Immature natural killer cell (primary cell): ENCODE measurements at regions not wholly inside any gene's neighbourhood (a gene's known extent, or its start where the extent isn't known, plus 50 kb on each side); places are given as distances from the start of the nearest gene placed in this dataset.

Experiments
- DNase-seq, 3 donors: peaks; one replicate each; pipeline ENCODE4 v3.0.0; 2022; ENCODE audit warnings: mixed read lengths in 1 of 3
- H3K27ac Mint-ChIP-seq, 6 donors: one replicate each; pipeline ENCODE4 v1.8.0; 2020; ENCODE audit warnings: mixed read lengths in 6 of 6, mild to moderate bottlenecking in 5 of 6, inconsistent platforms in 4 of 6, moderate library complexity in 3 of 6
- H3K27me3 Mint-ChIP-seq, 3 donors: one replicate each; pipeline ENCODE4 v1.8.0; 2020 to 2021; ENCODE audit warnings: low read depth in 3 of 3, mild to moderate bottlenecking in 3 of 3, mixed read lengths in 3 of 3, moderate library complexity in 3 of 3, inconsistent platforms in 1 of 3
- H3K36me3 Mint-ChIP-seq, 3 donors: one replicate each; pipeline ENCODE4 v1.8.0; 2020; ENCODE audit warnings: mixed read lengths in 3 of 3, inconsistent platforms in 2 of 3, mild to moderate bottlenecking in 2 of 3
- H3K4me1 Mint-ChIP-seq, 2 donors: one replicate each; pipeline ENCODE4 v1.8.0; 2020; ENCODE audit warnings: inconsistent platforms in 2 of 2, mild to moderate bottlenecking in 2 of 2, mixed read lengths in 2 of 2, moderate library complexity in 1 of 2
- H3K4me3 Mint-ChIP-seq, 5 donors: one replicate each; pipeline ENCODE4 v1.8.0; 2020; ENCODE audit warnings: mild to moderate bottlenecking in 5 of 5, mixed read lengths in 5 of 5, inconsistent platforms in 3 of 5, moderate library complexity in 3 of 5
- H3K9me3 Mint-ChIP-seq, 6 donors: one replicate each; pipeline ENCODE4 v1.8.0; 2020; ENCODE audit warnings: mild to moderate bottlenecking in 6 of 6, mixed read lengths in 6 of 6, inconsistent platforms in 4 of 6, moderate library complexity in 3 of 6

GRCh38 chr14:97592341-97592980 is 795.3 kb downstream of the VRK1 start:
- peak; percentile 53 to 73 (median 61) for DNase-seq
- peaks cover 62 to 79% of the 10 kb centered on the region in 2 donors for H3K4me1 Mint-ChIP-seq
- H3K4me3 Mint-ChIP-seq, result peak overlapping the region; percentile 47 to 82 (median 73)
- peaks cover 0 to 6% (median 1%) of the 10 kb centered on the region in 6 donors for H3K9me3 Mint-ChIP-seq
- H3K27ac Mint-ChIP-seq, result peak overlapping the region; percentile 84 to 97 (median 90)
- H3K27me3 Mint-ChIP-seq, result peaks cover 0 to 6% (median 5%) of the 10 kb centered on the region in 3 donors
- H3K36me3 Mint-ChIP-seq, result peaks cover 9 to 13% (median 12%) of the 10 kb centered on the region in 3 donors

- peaks cover 54 to 66% of the 10 kb centered on the region in 2 donors for H3K4me1 Mint-ChIP-seq
- H3K36me3 Mint-ChIP-seq, result peaks cover 9 to 13% (median 12%) of the 10 kb centered on the region in 3 donors
- H3K9me3 Mint-ChIP-seq, result peaks cover 0 to 6% (median 1%) of the 10 kb centered on the region in 6 donors
- DNase-seq, result no peak
- H3K27me3 Mint-ChIP-seq, result peaks cover 0 to 6% (median 5%) of the 10 kb centered on the region in 3 donors
- H3K4me3 Mint-ChIP-seq, result peak overlapping the region in 4 of 5 donors; percentile 8 to 56 (median 14)
- H3K27ac Mint-ChIP-seq, result peak overlapping the region in 4 of 6 donors; percentile 45 to 84 (median 60)
Observed at GRCh38 chr14:97594306-97594705, 797.1 kb downstream of the VRK1 start.

DNA sequence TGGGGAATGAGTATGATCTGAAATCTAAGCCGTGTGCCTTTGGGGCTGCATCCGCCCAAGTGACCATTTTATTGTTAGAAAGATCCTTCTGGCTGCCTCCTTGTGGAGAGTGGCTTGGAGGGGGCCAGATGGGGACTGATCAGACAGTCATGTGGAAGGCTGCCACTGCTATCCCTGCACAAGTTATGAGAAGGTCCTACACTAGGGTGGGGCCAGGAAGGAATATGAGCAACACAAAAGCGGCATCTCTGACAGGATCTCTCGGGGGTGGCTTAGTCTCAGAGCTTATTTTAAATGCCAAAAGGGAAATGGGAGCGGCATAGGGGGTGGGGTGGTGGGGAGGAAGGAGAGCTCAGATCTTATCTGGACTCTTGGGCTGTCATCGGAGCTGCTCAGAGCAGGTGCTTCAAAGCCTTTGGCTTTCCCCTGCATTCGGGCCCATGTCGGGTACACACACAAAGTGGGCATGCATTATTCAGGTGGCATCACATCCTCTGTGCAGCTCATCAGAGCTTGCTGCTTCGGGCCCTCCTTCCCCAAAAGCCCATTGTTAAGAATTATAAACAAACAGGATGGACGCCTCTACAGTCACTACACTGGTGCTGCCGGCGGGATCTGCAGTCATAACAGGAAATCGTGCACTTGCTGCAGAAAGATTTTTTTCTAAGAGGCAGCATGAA is 805.4 kb downstream of the VRK1 start:
- peaks cover 0 to 2% (median 0%) of the 10 kb centered on the region in 3 donors for H3K27me3 Mint-ChIP-seq
- H3K4me1 Mint-ChIP-seq, result peaks cover 0 to 27% of the 10 kb centered on the region in 2 donors
- H3K36me3 Mint-ChIP-seq, result peaks cover 0 to 9% (median 0%) of the 10 kb centered on the region in 3 donors
- peak; percentile 55 to 77 (median 60) for DNase-seq
- no peak overlapping the region for H3K4me3 Mint-ChIP-seq
- H3K27ac Mint-ChIP-seq, result no peak overlapping the region
- H3K9me3 Mint-ChIP-seq, result peaks cover 0 to 2% (median 0%) of the 10 kb centered on the region in 6 donors

DNA sequence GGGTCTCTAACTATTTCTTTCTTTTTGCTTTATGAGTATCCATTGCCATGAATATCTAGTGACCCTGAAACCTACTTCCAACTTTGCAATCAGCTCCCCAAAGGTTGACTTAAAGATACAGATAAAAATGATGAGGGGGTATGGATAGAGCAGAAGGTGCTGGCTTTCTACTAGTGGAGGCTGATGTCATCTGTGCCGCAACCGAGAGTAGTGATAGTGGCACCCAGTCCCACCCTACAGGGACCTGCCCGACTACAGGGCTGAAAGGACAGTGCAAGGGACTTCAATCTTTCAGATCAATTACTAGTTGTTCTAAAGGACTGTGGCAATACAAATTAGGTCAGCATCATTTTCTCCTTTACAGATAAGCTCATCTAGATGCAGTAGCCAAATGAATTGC is 806.0 kb downstream of the VRK1 start:
- H3K36me3 Mint-ChIP-seq, result peaks cover 0 to 9% (median 0%) of the 10 kb centered on the region in 3 donors
- DNase-seq, result peak; percentile 21 to 54 (median 24)
- H3K4me3 Mint-ChIP-seq, result no peak overlapping the region

GRCh38 chr14:97604731-97605130 is 807.5 kb downstream of the VRK1 start:
- H3K27me3 Mint-ChIP-seq, result peaks cover 0 to 2% (median 0%) of the 10 kb centered on the region in 3 donors
- no peak for DNase-seq
- peak overlapping the region in 1 of 6 donors; percentile 54 for H3K27ac Mint-ChIP-seq
- H3K4me1 Mint-ChIP-seq, result peaks cover 0 to 20% of the 10 kb centered on the region in 2 donors
- H3K36me3 Mint-ChIP-seq, result peaks cover 0 to 8% (median 0%) of the 10 kb centered on the region in 3 donors
- no peak overlapping the region for H3K4me3 Mint-ChIP-seq
- peaks cover 0 to 2% (median 0%) of the 10 kb centered on the region in 6 donors for H3K9me3 Mint-ChIP-seq

More for the DNA sequence above, 806.0 kb downstream of the VRK1 start:
- Mint-ChIP-seq H3K4me1 (peaks cover 0 to 27% of the 10 kb centered on the region in 2 donors), H3K9me3 (peaks cover 0 to 2% (median 0%) of the 10 kb centered on the region in 6 donors), H3K27me3 (peaks cover 0 to 2% (median 0%) of the 10 kb centered on the region in 3 donors), H3K27ac (no peak overlapping the region)

DNA sequence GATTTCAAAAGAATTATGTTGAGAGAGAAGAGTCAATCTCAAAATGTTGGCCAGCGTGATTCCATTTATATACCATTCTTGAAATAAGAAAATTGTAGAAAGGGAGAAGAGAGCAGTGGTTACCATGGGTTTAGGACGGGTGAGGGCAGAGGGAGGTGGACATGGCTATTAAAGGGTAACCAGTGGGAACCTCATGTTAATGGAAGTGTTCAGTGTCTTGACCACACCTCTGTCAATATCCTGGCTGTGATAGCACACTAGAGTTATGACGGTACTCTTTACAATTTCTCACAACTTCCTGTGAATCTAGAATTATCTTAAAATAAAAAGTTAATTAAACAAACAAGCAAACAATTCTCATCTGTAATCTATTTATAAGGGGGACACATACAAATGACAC is 821.2 kb downstream of the VRK1 start:
- Mint-ChIP-seq H3K36me3 (peaks cover 11 to 24% (median 18%) of the 10 kb centered on the region in 3 donors), H3K4me3 (peak overlapping the region in 3 of 5 donors; percentile 33 to 59 (median 40)), H3K9me3 (peaks cover 8 to 22% (median 18%) of the 10 kb centered on the region in 6 donors), H3K27ac (peak overlapping the region in 5 of 6 donors; percentile 22 to 98 (median 76)), H3K27me3 (peaks cover 6 to 10% (median 8%) of the 10 kb centered on the region in 3 donors), H3K4me1 (peaks cover 42 to 49% of the 10 kb centered on the region in 2 donors)
- no peak for DNase-seq

GRCh38 chr14:97618917-97619690 is 821.9 kb downstream of the VRK1 start:
- H3K4me3 Mint-ChIP-seq, result peak overlapping the region in 4 of 5 donors; percentile 10 to 59 (median 26)
- H3K4me1 Mint-ChIP-seq, result peaks cover 42 to 49% of the 10 kb centered on the region in 2 donors
- H3K36me3 Mint-ChIP-seq, result peaks cover 6 to 18% (median 13%) of the 10 kb centered on the region in 3 donors
- DNase-seq, result no peak
- H3K27me3 Mint-ChIP-seq, result peaks cover 6 to 8% (median 8%) of the 10 kb centered on the region in 3 donors
- peaks cover 4 to 17% (median 14%) of the 10 kb centered on the region in 6 donors for H3K9me3 Mint-ChIP-seq
- H3K27ac Mint-ChIP-seq, result peak overlapping the region; percentile 22 to 98 (median 94)

DNA sequence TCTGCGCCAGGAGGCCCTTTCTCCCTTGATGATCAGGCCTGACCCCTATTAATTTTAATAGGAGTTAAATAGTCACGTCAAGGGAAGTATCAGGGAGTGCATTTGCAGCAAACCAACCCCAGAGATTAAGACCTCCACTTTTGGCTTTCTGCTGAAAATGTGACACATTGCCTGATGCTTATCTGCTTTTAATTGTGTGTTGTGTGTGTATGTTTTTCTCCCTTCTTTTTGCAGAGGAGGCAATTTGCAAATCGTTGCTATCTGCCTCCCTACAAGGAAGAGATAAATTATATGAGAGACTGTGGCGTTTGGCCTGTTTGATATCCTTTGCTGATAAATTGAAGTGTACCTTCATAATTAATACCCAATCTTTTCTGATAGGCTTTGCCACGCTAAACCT is 822.9 kb downstream of the VRK1 start:
- Mint-ChIP-seq H3K36me3 (peaks cover 4 to 11% (median 5%) of the 10 kb centered on the region in 3 donors), H3K4me1 (peaks cover 42 to 49% of the 10 kb centered on the region in 2 donors), H3K4me3 (peak overlapping the region; percentile 82 to 96 (median 90)), H3K27me3 (peaks cover 4 to 6% (median 6%) of the 10 kb centered on the region in 3 donors), H3K9me3 (peaks cover 2 to 7% (median 6%) of the 10 kb centered on the region in 6 donors), H3K27ac (peak overlapping the region; percentile 91 to 98 (median 96))
- DNase-seq, result no peak

DNA sequence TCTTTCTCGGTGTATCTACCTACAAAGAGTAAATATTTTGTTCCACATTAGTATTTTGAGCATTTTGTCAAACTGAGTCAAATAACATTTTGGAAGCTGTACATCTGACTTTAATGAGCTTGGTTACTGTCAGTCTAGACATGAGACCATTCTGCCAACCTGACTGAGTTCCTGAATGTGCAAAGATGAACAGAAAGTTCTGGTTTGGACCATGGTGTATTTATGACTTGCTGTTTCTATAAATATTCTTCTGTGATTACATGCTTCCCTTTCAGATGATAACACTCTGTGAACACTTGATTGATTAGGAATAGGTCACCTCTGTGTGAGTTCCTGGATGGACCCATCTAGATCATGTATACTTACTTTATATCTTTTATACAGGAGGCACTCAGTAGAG is 827.8 kb downstream of the VRK1 start:
- H3K4me3 Mint-ChIP-seq, result no peak overlapping the region
- DNase-seq, result no peak
- H3K36me3 Mint-ChIP-seq, result peaks cover 0 to 7% (median 0%) of the 10 kb centered on the region in 3 donors
- H3K27ac Mint-ChIP-seq, result no peak overlapping the region
- H3K9me3 Mint-ChIP-seq, result no peaks in the 10 kb centered on the region
- H3K4me1 Mint-ChIP-seq, result peaks cover 18 to 20% of the 10 kb centered on the region in 2 donors
- peaks cover 4 to 6% (median 4%) of the 10 kb centered on the region in 3 donors for H3K27me3 Mint-ChIP-seq

DNA sequence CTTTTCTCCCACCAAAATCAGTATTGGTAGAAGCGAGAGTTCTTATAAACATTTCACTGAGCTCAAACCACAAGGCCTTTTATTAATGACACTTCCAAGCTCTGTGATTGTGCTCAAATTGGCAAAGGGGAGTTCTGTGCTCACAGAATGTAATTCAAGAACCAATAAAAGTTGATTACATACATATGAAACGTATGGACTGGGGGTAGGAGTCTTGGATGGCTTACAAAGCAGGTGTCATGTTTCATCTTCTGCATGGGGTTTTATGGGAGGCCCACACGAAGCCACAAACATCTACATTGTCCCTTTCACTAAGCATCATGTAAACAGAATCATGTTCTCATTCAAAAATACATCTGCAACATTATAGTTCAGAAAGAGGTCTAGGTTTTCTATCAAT is 828.3 kb downstream of the VRK1 start:
- peaks cover 2 to 4% (median 3%) of the 10 kb centered on the region in 3 donors for H3K27me3 Mint-ChIP-seq
- DNase-seq, result no peak
- no peak overlapping the region for H3K4me3 Mint-ChIP-seq
- no peaks in the 10 kb centered on the region for H3K9me3 Mint-ChIP-seq
- H3K4me1 Mint-ChIP-seq, result peaks cover 13 to 15% of the 10 kb centered on the region in 2 donors
- H3K27ac Mint-ChIP-seq, result no peak overlapping the region
- H3K36me3 Mint-ChIP-seq, result peaks cover 0 to 7% (median 0%) of the 10 kb centered on the region in 3 donors

DNA sequence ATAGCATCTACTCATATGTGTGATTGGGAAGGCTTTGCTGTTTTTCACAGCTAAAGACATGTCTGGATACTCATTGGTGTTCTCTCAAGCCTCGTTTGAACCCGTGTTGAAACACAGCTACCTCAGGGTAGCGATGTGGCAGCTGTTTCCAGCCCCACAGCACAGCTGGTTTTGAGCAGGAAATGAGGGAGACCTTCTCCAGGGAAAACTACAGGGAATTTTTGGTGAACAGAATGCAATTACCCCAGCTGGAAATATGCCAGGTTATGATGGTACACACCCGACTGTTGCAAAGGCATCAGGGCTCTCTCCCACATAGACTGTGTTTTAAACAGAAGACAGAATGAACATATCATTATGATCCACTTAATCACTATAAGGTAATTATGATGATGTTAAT is 828.9 kb downstream of the VRK1 start:
- Mint-ChIP-seq H3K27me3 (peaks cover 0 to 2% (median 0%) of the 10 kb centered on the region in 3 donors), H3K27ac (peak overlapping the region in 1 of 6 donors; percentile 32), H3K9me3 (no peaks in the 10 kb centered on the region), H3K4me1 (peaks cover 7 to 9% of the 10 kb centered on the region in 2 donors), H3K36me3 (peaks cover 0 to 3% (median 0%) of the 10 kb centered on the region in 3 donors), H3K4me3 (no peak overlapping the region)
- DNase-seq, result no peak

- H3K4me1 Mint-ChIP-seq, result peaks cover 10 to 14% of the 10 kb centered on the region in 2 donors
- H3K27ac Mint-ChIP-seq, result no peak overlapping the region
- DNase-seq, result no peak
- H3K9me3 Mint-ChIP-seq, result no peaks in the 10 kb centered on the region
- H3K27me3 Mint-ChIP-seq, result peaks cover 0 to 4% (median 3%) of the 10 kb centered on the region in 3 donors
- no peaks in the 10 kb centered on the region for H3K36me3 Mint-ChIP-seq
- no peak overlapping the region for H3K4me3 Mint-ChIP-seq
Observed at GRCh38 chr14:97630249-97630648, 833.1 kb downstream of the VRK1 start.

DNA sequence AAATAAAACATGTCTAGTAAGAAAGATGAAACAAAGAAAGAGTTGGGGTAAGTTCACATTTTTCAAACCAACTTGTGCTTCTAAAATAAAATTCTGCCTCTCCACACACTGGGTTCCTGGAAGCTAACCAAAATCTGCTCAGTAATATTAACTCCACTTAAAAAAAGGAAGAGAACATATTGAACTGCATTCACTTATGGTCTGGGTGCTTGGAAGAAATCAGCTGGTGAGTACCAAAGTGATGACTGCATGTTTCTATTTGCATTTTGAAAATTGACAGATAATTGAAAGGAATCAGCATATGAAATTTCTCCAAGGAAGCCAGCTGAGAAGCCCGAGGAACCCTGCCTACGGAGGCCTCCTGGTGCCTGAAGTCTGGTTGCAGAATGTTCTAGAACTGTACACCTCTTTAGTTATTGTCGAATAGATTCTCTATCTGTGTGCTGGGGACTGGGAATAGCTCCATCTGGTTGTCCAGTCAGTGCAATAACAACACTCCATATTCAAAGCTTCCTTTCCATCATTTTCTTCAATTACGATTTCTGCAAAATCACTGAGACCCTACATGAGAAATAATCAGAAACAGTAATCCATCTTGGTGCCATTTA is 836.1 kb downstream of the VRK1 start:
- no peak overlapping the region for H3K27ac Mint-ChIP-seq
- DNase-seq, result no peak
- H3K27me3 Mint-ChIP-seq, result peaks cover 0 to 6% (median 4%) of the 10 kb centered on the region in 3 donors
- H3K4me1 Mint-ChIP-seq, result peaks cover 23 to 27% of the 10 kb centered on the region in 2 donors
- no peak overlapping the region for H3K4me3 Mint-ChIP-seq
- no peaks in the 10 kb centered on the region for H3K36me3 Mint-ChIP-seq
- no peaks in the 10 kb centered on the region for H3K9me3 Mint-ChIP-seq
